Activated T-cell treated with anti-CD3 and anti-CD28 coated beads, Interleukin-2, amount 50 U/mL, for 72 hours (primary cell): ENCODE measurements at regions not wholly inside any gene's neighbourhood (a gene's known extent, or its start where the extent isn't known, plus 50 kb on each side); places are given as distances from the start of the nearest gene placed in this dataset.
"Not testable (repeated sequence)": the region's sequence is repeated elsewhere in the genome, so short reads cannot be mapped to it uniquely, and the experiment has no call there.

Source experiments
- ATAC-seq, 2 donors: fragments of 150-1000 bp; cut with Tn5 transposase; replicated peaks in 1 of 2; 2 replicates each; pipeline ENCODE4 v1.10.0; 2021; ENCODE audit warnings: moderate library complexity in 2 of 2, mild to moderate bottlenecking in 1 of 2
- DNase-seq, 2 donors: peaks; one replicate each; pipeline ENCODE4 v3.0.0; 2021 to 2022; ENCODE audit warnings: mixed read lengths in 1 of 2
- H3K27ac Mint-ChIP-seq: one replicate; pipeline ENCODE4 v1.8.0; 2022; ENCODE audit warnings: mild to moderate bottlenecking, moderate library complexity, mixed read lengths
- H3K27me3 Mint-ChIP-seq: one replicate; pipeline ENCODE4 v1.8.0; 2022; ENCODE audit warnings: low read depth, mixed read lengths
- H3K36me3 Mint-ChIP-seq, 2 donors: one replicate each; pipeline ENCODE4 v1.8.0; 2022; ENCODE audit warnings: mixed read lengths in 2 of 2, mild to moderate bottlenecking in 1 of 2; ENCODE audit not compliant: insufficient read depth in 2 of 2
- H3K4me1 Mint-ChIP-seq: one replicate; pipeline ENCODE4 v1.8.0; 2022; ENCODE audit warnings: low read depth, mixed read lengths
- H3K4me3 Mint-ChIP-seq, 2 donors: one replicate each; pipeline ENCODE4 v1.8.0; 2022; ENCODE audit warnings: mild to moderate bottlenecking in 2 of 2, mixed read lengths in 2 of 2, moderate library complexity in 2 of 2
- H3K9me3 Mint-ChIP-seq, 2 donors: one replicate each; pipeline ENCODE4 v1.8.0; 2022; ENCODE audit warnings: mixed read lengths in 2 of 2

GRCh38 chrX:101744085-101744484, 84.4 kb upstream of the ARMCX2 start:
- Mint-ChIP-seq H3K9me3 (no peaks in the 10 kb centered on the region), H3K27me3 (peaks cover 34% of the 10 kb centered on the region), H3K36me3 (no peaks in the 10 kb centered on the region), H3K4me3 (no peak overlapping the region), H3K4me1 (no peaks in the 10 kb centered on the region), H3K27ac (no peak overlapping the region)
- DNase-seq, result no peak
- no peak for ATAC-seq

GRCh38 chrX:101740642-101741041, 81.0 kb upstream of the ARMCX2 start:
- peaks cover 28% of the 10 kb centered on the region for H3K27me3 Mint-ChIP-seq
- ATAC-seq (no peak), DNase-seq (no peak)
- no peak overlapping the region for H3K4me3 Mint-ChIP-seq
- no peaks in the 10 kb centered on the region for H3K36me3 Mint-ChIP-seq
- H3K4me1 Mint-ChIP-seq, result no peaks in the 10 kb centered on the region
- H3K27ac Mint-ChIP-seq, result no peak overlapping the region
- no peaks in the 10 kb centered on the region for H3K9me3 Mint-ChIP-seq

GRCh38 chrX:101738867-101739266, 79.2 kb upstream of the ARMCX2 start:
- not testable (repeated sequence) for H3K36me3 Mint-ChIP-seq, H3K4me1 Mint-ChIP-seq, H3K4me3 Mint-ChIP-seq, ATAC-seq, H3K27ac Mint-ChIP-seq, H3K9me3 Mint-ChIP-seq, DNase-seq
- H3K27me3 Mint-ChIP-seq, result peaks cover 13% of the 10 kb centered on the region

GRCh38 chrX:101738411-101738810, 78.8 kb upstream of the ARMCX2 start:
- DNase-seq, ATAC-seq, H3K27ac Mint-ChIP-seq: not testable (repeated sequence)

GRCh38 chrX:101736651-101737050, 77.0 kb upstream of the ARMCX2 start:
- DNase-seq (no peak), ATAC-seq (no peak)
- no peak overlapping the region for H3K4me3 Mint-ChIP-seq
- H3K4me1 Mint-ChIP-seq, result no peaks in the 10 kb centered on the region
- H3K36me3 Mint-ChIP-seq, result no peaks in the 10 kb centered on the region
- no peak overlapping the region for H3K27ac Mint-ChIP-seq
- H3K9me3 Mint-ChIP-seq, result no peaks in the 10 kb centered on the region
- H3K27me3 Mint-ChIP-seq, result peaks cover 18% of the 10 kb centered on the region

More at GRCh38 chrX:101738411-101738810, 78.8 kb upstream of the ARMCX2 start:
- not testable (repeated sequence) for H3K4me3 Mint-ChIP-seq, H3K36me3 Mint-ChIP-seq, H3K4me1 Mint-ChIP-seq, H3K9me3 Mint-ChIP-seq
- H3K27me3 Mint-ChIP-seq, result peaks cover 17% of the 10 kb centered on the region

GRCh38 chrX:101732870-101733269, 73.2 kb upstream of the ARMCX2 start:
- peaks cover 23% of the 10 kb centered on the region for H3K27me3 Mint-ChIP-seq
- H3K27ac Mint-ChIP-seq, result no peak overlapping the region
- no peaks in the 10 kb centered on the region for H3K4me1 Mint-ChIP-seq
- DNase-seq (no peak), ATAC-seq (no peak)
- H3K9me3 Mint-ChIP-seq, result no peaks in the 10 kb centered on the region
- H3K36me3 Mint-ChIP-seq, result no peaks in the 10 kb centered on the region
- H3K4me3 Mint-ChIP-seq, result no peak overlapping the region

GRCh38 chrX:101729986-101730385, 70.3 kb upstream of the ARMCX2 start:
- no peak overlapping the region for H3K27ac Mint-ChIP-seq
- DNase-seq (no peak), ATAC-seq (no peak)
- no peak overlapping the region for H3K4me3 Mint-ChIP-seq
- H3K36me3 Mint-ChIP-seq, result no peaks in the 10 kb centered on the region
- H3K4me1 Mint-ChIP-seq, result no peaks in the 10 kb centered on the region
- H3K9me3 Mint-ChIP-seq, result no peaks in the 10 kb centered on the region
- H3K27me3 Mint-ChIP-seq, result peaks cover 31% of the 10 kb centered on the region
